ENCODE measurements at regions not wholly inside any gene's neighbourhood (a gene's known extent, or its start where the extent isn't known, plus 50 kb on each side); places are given as distances from the start of the nearest gene placed in this dataset.

DNA sequence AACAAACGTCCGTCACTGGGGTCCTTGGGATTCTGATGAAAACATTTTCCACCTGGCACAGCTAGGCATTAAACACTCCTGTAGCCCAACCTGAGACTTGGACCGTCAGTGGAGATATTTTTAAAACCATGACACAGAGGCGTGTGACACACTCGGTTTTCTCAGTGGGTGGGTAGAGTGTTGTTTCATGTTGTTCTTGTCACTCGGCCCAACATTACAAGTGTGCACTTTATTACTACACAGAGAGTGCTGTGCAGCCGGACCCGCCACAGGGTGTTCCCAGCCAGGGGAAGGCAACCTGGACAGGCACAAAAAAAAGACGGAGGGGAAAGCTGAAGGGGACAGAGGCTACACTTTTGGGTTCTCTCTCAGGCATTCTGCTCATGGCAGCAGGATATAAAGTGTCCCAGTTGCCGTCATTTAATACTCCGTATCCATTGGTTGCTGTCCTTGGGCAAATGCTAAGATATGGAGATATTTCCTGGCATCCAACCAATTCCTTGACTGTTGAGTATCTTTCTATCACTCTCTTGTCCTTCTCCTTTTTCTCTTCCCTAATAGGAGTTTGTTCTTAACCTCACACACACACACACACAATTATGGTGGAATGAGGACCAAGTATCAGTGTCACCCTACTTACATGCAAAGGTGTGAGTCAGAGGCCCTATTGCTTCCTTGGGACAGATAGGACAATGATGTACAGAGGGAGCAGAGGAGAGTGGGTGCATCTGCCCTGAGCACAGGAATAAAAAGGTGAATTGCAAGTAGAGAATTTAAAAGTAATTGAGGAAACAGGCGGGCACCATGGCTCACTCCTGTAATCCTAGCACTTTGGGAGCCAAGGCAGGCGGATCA, 154.1 kb upstream of the SOX9 start:
- DNase-seq, result no peak

GRCh38 chr17:71969500-71969899, 151.3 kb upstream of the SOX9 start:
- no peak for DNase-seq

- DNase-seq, result no peak
These were observed 150.5 kb upstream of the SOX9 start for GRCh38 chr17:71970312-71970711.

DNA sequence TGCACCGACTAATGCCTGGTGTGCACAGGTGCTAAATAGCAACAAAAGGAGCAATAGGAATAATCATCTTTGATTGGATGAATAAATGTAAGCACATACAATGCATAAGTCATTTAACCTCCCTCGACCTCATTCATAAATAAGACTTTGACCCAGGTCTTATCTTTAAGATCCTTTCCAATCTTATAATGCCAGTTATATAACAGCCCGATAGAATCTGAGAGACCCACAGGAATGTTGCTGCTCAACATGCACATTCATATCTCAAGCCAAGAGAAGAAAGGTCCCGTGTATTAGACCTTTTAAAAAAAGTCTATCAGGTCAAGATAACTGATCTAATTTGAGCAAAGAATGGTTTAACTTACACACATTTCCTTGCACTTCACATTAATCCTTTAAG, 146.8 kb upstream of the SOX9 start:
- DNase-seq, result no peak

DNA sequence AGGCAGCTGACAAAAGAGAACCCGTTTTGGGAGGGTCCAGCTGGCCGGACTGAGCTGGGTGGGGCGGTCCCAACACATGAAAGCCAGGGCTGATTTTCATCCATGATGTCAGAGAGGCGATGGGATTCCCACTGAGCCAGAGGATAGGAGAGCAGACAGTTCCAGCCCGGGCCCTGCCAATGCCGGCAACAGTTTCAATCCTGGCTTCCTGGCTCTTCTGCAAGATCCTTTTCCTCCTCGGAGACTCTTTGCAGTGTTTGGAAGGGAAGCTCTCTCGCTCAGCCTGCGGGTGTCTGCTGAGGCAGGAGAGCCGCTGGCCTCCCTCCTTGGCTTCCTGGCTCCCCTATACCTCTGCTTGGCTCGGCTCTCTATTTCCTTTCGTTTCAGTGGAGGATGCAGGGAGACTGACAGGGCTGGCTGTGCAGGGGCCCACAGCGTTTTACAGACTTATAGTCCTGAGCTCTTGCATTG, 145.5 kb upstream of the SOX9 start:
- peak; percentile 26 for DNase-seq

DNA sequence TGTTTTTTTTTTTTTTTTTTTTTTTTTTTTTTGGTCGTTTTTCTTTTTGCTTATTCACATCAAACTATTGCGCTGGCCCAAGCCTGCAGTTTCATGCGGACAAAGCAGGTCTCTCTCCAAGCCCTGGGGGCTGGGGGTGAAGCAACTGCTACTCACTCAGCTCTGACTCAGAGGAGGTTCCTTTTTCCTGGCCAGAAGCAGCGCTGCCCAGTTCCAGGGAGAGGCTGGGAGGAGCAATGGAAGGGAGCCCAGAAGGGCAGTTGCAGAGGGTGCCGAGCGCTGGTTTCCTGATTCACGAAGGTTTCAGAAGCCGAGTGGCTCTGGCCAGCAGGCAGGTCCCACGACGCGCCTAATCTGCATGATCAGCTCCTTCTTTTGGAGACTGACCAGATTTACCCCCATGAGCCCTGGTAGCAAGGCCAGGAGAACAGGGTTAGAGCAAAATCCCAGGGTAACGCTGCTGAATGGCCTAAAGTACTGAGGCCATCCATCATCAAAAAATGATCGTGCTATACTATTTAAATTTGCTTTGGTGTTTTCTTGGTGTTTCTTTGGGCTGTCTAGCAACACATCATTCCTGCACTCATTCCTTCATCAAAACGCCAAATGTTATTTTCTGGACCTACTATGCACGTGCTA, 144.7 kb upstream of the SOX9 start:
- peak; percentile 90 for DNase-seq

DNA sequence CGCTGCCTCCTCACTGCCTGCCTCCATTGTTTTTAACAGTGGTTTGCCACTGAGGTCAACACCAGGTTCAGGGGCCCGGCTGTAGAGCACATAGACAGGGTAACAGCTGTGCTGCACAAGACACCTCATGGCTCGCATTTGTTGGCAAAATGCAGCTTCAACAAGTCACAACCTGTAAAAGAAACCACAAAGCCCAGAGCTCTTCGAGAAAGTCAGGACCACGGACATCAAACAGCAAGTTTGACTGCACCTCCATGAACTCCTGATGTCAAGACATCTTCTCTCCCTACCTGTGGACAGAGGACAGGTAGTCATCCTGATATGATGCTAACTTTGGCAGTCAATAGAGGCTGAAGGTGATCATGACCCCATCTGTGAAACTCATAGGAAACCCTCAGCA, 142.4 kb upstream of the SOX9 start:
- DNase-seq, result no peak

DNA sequence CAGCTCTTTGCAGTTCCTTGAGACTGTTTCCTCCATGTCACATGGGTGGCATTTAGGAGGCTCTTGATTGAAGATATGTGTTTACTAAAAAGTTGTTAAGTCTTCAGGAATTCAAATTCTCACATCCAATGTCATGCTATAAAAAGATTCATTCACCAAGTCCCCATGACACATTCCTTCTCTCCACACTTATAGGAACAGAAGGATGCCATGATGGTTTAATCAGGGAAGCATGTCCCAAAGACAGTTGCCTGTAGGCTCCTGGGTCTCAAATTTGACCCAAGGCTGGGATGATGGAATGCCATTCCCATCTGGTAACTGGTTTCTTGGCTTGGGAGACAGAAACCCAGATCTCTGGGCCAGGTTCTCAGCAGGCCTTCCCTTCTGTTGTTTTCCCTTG, 140.6 kb upstream of the SOX9 start:
- no peak for DNase-seq

DNA sequence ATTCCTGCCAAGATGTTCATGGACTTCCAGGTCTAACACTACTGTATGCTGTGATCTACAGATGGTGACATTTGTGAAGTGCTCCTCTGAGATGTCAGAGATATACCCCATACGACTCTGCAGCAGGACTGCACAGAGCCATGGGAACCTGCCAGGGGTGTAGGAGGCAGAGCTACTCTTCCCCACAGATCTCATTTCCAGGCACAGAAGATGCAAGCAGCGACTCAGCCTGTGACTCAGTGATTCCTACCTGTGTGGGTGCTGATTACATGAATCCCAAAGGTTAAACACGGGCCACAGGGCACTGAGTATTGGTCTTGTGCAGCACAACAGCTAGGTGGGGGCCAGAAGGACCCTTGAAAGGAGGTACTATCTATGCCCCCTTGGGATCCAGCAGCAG, 137.0 kb upstream of the SOX9 start:
- DNase-seq, result no peak

GRCh38 chr17:71985111-71986039, 135.4 kb upstream of the SOX9 start:
- DNase-seq, result no peak

- no peak for DNase-seq
These were observed 133.9 kb upstream of the SOX9 start for GRCh38 chr17:71986886-71987285.

DNA sequence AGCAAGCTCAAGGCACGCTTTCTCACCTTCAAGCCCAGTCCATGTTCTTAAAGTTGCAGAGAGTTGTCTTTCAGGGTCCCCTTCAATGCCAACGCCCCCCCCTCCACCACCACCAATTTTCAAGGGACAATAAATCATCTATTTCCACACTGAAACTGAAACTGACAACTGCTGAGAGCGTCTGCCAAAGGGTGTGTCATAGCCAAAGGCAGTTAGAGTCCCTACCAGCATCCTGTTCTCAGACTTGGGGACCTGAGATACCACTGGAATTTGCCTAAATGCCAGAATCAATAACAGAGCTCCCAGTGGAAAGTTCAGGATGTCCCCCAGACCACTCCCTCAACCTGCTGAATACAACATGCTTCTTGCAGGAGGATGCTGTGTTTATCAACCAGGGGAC, 133.2 kb upstream of the SOX9 start:
- DNase-seq, result peak; percentile 12

DNA sequence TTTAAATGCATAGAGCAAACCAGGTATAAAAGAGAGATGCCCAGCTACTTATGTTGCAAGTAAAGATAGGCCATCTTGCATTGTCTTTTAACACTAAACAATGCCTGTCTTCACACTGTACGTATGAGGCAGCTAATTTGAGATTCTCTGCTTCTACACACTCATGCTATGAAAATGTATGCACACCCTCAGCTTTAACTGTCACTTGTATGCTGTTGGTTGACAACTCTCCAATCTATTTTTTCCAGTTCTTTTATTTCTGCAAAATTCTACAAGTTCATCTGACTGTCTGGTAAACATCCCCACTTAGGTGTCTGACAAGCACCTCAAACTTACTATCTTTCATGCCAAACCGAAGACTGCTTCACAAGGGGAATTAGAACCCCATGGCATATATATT, 131.7 kb upstream of the SOX9 start:
- DNase-seq, result no peak

DNA sequence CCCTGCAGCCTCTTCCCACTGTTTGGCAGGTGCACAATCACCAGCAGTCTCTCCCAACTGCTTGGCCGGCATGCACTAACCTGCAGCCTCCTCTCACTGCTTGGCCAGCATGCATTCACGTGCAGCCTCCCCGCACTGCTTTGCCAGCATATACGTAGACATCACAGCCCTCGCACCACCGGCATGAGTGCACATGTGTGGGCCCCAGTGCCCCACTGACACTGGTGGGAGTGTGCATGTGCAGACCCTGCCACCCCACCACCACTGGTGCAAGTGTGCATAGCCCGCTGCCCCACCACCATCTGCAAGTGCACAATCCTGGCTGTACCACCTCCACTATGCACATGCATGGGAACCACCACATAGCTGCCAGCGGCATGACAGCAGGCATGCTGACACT, 127.5 kb upstream of the SOX9 start:
- DNase-seq, result no peak

GRCh38 chr17:71995590-71995989, 125.2 kb upstream of the SOX9 start:
- DNase-seq, result peak; percentile 49

DNA sequence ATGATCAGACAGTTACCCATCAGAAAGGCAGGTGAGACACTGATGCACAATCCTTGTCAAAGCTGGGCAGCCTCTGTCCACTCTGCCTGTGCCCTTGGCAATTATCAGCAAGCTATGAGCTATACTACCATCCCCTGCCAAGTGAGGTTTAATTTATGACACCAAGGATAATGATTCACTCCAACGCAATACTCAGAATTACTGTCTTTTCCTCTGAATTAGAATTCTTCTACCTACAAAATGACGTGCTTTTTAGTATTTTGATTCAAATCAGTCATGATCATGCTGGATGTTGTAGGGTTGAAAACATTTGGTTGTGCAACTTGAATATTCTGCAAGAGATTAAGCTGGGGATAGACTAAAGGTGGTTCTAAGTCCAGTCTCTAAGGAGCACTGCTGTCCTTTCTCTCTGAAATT, 116.8 kb upstream of the SOX9 start:
- peak; percentile 2 for DNase-seq

GRCh38 chr17:72004611-72005331, 116.0 kb upstream of the SOX9 start:
- no peak for DNase-seq

- no peak for DNase-seq
These were observed 115.3 kb upstream of the SOX9 start for GRCh38 chr17:72005332-72006163.

GRCh38 chr17:72008236-72008876, 112.5 kb upstream of the SOX9 start:
- DNase-seq, result peak; percentile 32

- DNase-seq, result no peak
These were observed 109.3 kb upstream of the SOX9 start for GRCh38 chr17:72011561-72011960.

GRCh38 chr17:72021417-72022041, 99.3 kb upstream of the SOX9 start:
- no peak for DNase-seq
